ENCODE measurements at regions not wholly inside any gene's neighbourhood (a gene's known extent, or its start where the extent isn't known, plus 50 kb on each side); places are given as distances from the start of the nearest gene placed in this dataset.

DNA sequence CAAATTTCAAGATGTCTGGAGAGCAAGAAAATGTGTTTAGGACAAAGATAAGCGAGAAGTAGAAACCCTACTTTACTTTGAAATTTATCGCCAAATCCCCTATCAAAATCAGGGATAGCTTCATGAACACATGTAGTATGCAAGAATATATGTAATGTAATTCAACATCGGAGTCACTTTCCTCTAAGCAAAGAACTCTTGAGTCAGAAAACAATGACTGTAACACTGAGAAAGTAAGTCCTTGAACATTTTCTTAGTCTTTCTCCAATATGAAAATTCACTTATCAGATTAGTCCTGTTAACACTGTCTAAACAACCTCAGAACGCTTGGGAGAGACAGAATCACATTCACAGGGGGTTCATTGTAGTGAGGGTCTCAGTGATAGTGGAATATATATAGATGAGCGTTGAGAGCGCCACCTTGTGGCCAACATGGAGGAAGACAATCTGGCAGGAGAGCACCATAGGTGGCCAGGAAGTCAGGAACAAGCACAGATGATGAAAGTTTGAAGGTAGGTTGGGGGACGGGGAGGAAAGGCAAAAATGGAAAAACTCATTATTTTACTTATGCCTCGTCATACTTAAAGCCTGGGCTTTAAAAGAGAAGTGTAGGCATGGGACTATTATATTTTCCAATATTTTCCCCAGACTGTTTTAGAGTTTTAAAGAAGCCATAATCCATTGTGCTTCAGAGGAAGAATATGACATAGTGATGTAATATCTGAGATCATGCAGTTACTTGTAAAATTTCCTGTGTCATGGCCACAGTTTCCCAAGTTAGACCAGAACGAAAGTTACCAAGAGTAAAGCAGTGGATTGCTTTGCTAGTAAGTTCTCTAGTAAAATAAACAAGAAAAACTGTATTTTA lies 115.5 kb upstream of the GNAI1 start:
- TF ChIP-seq, protein P1, sequence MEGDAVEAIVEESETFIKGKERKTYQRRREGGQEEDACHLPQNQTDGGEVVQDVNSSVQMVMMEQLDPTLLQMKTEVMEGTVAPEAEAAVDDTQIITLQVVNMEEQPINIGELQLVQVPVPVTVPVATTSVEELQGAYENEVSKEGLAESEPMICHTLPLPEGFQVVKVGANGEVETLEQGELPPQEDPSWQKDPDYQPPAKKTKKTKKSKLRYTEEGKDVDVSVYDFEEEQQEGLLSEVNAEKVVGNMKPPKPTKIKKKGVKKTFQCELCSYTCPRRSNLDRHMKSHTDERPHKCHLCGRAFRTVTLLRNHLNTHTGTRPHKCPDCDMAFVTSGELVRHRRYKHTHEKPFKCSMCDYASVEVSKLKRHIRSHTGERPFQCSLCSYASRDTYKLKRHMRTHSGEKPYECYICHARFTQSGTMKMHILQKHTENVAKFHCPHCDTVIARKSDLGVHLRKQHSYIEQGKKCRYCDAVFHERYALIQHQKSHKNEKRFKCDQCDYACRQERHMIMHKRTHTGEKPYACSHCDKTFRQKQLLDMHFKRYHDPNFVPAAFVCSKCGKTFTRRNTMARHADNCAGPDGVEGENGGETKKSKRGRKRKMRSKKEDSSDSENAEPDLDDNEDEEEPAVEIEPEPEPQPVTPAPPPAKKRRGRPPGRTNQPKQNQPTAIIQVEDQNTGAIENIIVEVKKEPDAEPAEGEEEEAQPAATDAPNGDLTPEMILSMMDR (IDR thresholded peaks at IDR 0.05) = peak; percentile 71
- TF ChIP-seq EZH2 (IDR thresholded peaks at IDR 0.05; ENCODE audit: borderline replicate concordance, insufficient read depth, low read depth, low read length, poor library complexity, severe bottlenecking) = no peak

Data from B cell (primary cell).